ENCODE measurements at regions not wholly inside any gene's neighbourhood (a gene's known extent, or its start where the extent isn't known, plus 50 kb on each side); places are given as distances from the start of the nearest gene placed in this dataset.

GRCh38 chr3:177481329-177481728, 284.0 kb upstream of the TBL1XR1 start:
- TF ChIP-seq CTCF (IDR thresholded peaks at IDR 0.05; ENCODE audit: low read depth, low read length) = no peak
- in situ Hi-C loops (cut with HindIII; ENCODE audit: low sequenced_read_pairs) = no loop called here
- no peak overlapping the region for H3K4me3 ChIP-seq (ENCODE audit: low read depth, low read length)
- no peak for DNase-seq (ENCODE audit: low read depth, low spot score)

GRCh38 chr3:177482048-177482691, 284.9 kb upstream of the TBL1XR1 start:
- H3K4me3 ChIP-seq (ENCODE audit: low read depth, low read length) = no peak overlapping the region
- DNase-seq (ENCODE audit: low read depth, low spot score) = peak; percentile 29
- no peak for TF ChIP-seq CTCF (IDR thresholded peaks at IDR 0.05; ENCODE audit: low read depth, low read length)
- in situ Hi-C loops (cut with HindIII; ENCODE audit: low sequenced_read_pairs) = no loop called here

- DNase-seq (ENCODE audit: low read depth, low spot score) = no peak
- in situ Hi-C loops (cut with HindIII; ENCODE audit: low sequenced_read_pairs) = no loop called here
- no peak for TF ChIP-seq CTCF (IDR thresholded peaks at IDR 0.05; ENCODE audit: low read depth, low read length)
- H3K4me3 ChIP-seq (ENCODE audit: low read depth, low read length) = no peak overlapping the region
These were observed 286.1 kb upstream of the TBL1XR1 start for GRCh38 chr3:177483182-177483967.

GRCh38 chr3:177484206-177484605, 286.9 kb upstream of the TBL1XR1 start:
- DNase-seq (ENCODE audit: low read depth, low spot score) = no peak
- no peak for TF ChIP-seq CTCF (IDR thresholded peaks at IDR 0.05; ENCODE audit: low read depth, low read length)
- in situ Hi-C loops (cut with HindIII; ENCODE audit: low sequenced_read_pairs) = no loop called here
- no peak overlapping the region for H3K4me3 ChIP-seq (ENCODE audit: low read depth, low read length)

- H3K4me3 ChIP-seq (ENCODE audit: low read depth, low read length) = no peak overlapping the region
- in situ Hi-C loops (cut with HindIII; ENCODE audit: low sequenced_read_pairs) = no loop called here
- no peak for TF ChIP-seq CTCF (IDR thresholded peaks at IDR 0.05; ENCODE audit: low read depth, low read length)
- DNase-seq (ENCODE audit: low read depth, low spot score) = no peak
These were observed 287.6 kb upstream of the TBL1XR1 start for GRCh38 chr3:177484926-177485325.

- no peak for TF ChIP-seq CTCF (IDR thresholded peaks at IDR 0.05; ENCODE audit: low read depth, low read length)
- in situ Hi-C loops (cut with HindIII; ENCODE audit: low sequenced_read_pairs) = no loop called here
- H3K4me3 ChIP-seq (ENCODE audit: low read depth, low read length) = no peak overlapping the region
- DNase-seq (ENCODE audit: low read depth, low spot score) = no peak
These were observed 290.4 kb upstream of the TBL1XR1 start for GRCh38 chr3:177487635-177488186.

All from astrocyte of the spinal cord (primary cell).